GM18508 (cell line): ENCODE measurements at regions not wholly inside any gene's neighbourhood (a gene's known extent, or its start where the extent isn't known, plus 50 kb on each side); places are given as distances from the start of the nearest gene placed in this dataset.
"Not testable (repeated sequence)": the region's sequence is repeated elsewhere in the genome, so short reads cannot be mapped to it uniquely, and the experiment has no call there.

Source experiments
- ATAC-seq: cut with Tn5 transposase; IDR thresholded peaks from one replicate; pipeline ENCODE4 v1.9.1; 2021; ENCODE audit warnings: moderate number of reproducible peaks; ENCODE audit not compliant: insufficient read depth, unreplicated experiment

- no peak for ATAC-seq
Measured at GRCh38 chr20:29319725-29320124, 1937.7 kb upstream of the DEFB115 start.

DNA sequence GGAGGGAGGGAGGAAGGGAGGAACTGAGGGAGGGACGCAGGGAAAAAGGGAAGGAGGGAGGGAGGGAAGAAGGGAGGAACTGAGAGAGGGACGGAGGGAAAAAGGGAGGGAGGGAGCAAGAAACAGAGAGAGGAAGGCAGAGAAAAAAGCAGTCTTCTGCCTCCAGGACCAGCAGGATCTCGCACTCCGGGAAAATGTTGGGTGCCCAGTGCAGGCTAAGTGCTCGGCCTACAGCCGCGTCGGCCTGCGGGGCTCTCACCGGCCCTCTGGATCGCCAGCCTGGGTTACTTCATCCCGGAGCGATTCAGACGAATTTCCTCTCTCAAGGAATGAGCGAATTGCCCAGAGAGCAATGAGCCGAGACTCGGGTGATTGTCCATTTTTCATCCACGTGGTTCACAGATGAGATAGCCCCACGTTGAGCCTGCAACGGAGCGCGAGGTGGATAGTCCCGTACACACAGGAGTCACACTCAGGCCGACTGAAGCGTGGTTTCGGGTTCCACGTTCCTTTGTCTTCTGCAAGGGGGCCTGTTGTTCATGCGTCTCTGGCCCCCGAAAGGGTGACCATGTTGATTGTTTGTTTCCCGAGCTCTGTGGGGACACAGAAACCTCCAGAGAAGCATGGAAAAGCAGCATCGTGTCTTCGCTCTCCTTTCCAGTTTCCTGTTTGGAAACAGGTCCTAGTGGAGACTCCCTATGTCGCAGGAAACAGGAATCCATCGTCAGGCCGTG lies 1937.1 kb upstream of the DEFB115 start:
- ATAC-seq: not testable (repeated sequence)

GRCh38 chr20:29323631-29324515 lies 1933.6 kb upstream of the DEFB115 start:
- ATAC-seq: not testable (repeated sequence)

DNA sequence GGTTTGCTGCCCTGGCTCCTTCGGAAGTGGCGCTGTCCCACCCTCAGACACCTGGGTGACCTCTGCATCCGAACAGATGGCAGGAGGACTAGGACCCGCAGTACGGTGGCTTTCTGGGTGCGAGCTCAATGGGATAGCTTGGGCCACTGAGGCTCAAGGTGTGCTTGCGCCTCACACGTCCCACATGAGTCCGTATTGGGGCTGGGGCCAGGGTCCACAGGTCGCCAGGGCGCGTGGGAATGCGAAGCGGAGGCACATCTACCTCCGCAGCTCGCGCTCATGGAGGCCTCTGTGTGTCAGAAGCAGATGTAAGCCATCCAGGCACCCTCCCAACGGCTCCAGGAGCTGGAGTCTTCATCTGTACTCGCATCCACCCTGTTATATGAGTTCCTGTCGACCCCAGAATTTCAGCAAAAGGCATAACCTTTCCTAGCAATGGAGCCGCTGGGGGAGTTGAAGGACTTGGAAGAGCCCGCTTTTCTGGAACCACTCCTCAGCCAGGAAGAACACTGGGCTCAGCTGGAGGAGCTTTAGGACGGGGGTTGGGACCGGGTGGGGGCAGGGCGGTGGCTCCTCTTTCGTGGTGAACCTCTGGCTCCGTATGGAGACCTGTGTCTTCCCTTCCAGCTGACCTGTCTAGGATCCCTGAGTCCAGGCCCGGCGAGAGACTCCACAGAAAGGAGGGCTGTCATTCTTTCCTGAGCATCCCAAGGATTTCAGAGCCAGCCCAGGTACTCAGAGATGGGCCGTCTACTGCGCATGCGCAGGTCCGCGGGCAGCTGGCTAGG lies 1932.8 kb upstream of the DEFB115 start:
- ATAC-seq: not testable (repeated sequence)

- no peak for ATAC-seq
Measured at GRCh38 chr20:29325304-29325640, 1932.2 kb upstream of the DEFB115 start.

- ATAC-seq: not testable (repeated sequence)
Measured at GRCh38 chr20:29325781-29326180, 1931.7 kb upstream of the DEFB115 start.

DNA sequence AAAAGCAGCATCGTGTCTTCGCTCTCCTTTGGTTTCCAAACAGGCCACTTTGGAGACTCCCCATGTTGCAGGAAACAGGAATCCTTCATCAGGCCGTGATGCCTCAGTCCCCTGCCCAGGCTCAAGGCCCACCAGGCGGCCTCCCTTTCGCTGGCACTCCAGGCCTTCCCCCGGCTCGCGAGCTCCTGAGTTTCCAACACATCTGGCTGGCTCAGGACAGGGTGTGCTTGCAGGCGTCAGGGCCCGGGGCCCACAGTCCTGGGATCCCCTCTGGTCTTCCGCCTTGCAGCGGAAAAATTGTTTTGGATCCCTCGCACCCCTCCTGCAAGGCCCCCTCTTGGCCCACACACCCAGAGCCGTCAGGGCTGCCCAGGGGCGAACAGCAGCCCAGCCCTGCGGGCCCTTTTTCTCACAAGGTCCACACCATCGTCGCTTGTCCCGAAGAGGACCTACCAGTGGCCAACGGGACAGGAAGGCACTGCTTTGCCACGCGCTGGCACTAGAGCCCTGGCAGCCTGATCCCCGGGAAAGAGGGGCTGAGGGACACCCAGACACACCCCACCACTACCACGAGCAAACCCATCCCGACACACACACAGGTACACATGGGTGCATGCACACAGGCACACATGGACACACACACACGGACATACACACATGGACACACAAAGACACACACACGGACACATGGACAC lies 1930.9 kb upstream of the DEFB115 start:
- ATAC-seq: no peak

DNA sequence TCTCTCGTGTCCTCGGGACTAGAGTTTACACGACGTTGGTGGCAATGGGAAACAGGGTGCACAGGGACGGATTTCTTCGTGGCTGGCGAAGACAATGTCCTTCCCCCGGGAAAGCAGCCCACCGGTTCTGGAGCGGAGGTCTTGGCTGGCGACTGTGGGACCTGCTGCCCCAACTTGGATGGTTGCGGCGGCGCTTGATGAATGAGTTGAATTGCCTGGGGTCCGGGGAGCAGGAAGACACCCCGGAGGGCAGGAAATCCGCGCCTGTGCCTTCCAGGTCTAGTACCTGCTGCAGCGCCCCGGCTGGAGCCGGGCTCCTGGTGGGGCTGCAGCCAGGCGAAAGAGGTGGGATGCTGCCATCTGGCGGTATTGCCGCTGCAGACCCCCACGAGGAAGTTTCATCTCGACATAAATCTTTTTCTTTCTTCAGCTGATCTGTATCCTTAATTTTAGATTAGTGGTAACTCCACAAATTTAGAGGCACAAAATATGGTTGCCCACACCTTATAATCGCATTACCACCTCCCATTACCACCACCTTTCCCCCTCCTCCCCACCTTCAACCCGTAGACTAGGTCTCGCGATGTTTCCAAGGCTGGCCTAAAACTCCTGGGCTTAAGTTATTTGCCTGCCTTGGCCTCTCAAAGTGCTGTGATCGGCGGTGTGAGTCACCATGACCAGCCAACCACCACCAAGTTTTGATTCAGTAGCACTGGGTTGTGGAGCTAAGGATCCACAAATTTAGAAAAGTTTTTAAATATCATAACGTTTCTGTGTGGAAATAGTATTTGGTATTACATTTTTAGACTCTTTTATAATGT lies 1929.7 kb upstream of the DEFB115 start:
- ATAC-seq: not testable (repeated sequence)

DNA sequence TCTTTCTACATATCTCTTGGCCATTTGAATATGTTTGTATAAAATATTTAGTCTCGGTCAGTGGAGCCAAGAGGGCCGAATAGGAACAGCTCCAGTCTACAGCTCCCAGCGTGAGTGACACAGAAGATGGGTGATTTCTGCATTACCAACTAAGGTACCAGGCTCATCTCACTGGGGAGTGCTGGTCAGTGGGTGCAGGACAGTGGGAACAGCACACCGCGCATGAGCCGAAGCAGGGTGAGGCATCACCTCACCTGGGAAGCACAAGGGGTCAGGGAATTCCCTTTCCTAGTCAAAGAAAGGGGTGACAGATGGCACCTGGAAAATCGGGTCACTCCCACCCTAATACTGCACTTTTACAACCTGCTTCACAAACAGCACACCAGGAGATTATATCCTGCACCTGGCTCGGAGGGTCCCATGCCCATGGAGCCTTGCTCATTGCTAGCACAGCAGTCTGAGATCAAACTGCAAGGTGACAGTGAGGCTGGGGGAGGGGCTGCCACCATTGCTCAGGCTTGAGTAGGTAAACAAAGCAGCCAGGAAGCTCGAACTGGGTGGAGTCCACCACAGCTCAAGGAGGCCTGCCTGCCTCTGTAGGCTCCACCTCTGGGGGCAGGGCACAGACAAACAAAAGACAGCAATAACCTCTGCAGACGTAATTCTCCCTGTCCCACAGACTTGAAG lies 1926.9 kb upstream of the DEFB115 start:
- ATAC-seq: not testable (repeated sequence)

DNA sequence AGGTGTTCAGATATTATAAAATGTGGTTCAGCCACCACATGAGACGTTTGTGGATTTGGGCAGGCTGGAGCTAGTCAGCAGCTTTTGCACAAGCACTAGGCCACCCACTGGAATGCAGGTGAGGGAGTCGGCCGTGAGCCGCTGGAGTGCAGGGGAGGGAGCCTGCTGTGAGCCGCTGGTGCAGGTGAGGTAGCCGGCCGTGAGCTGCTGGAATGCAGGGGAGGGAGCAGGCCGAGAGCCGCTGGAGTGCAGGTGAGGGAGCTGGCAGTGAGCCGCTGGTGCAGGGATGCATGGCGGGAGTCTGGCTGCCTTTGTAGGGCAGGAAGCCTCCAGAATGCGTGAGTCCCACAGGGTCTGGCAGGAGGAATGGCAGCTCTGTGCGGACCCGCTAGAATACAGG lies 1907.6 kb upstream of the DEFB115 start:
- no peak for ATAC-seq

GRCh38 chr20:29375937-29376336 lies 1881.5 kb upstream of the DEFB115 start:
- ATAC-seq: not testable (repeated sequence)

DNA sequence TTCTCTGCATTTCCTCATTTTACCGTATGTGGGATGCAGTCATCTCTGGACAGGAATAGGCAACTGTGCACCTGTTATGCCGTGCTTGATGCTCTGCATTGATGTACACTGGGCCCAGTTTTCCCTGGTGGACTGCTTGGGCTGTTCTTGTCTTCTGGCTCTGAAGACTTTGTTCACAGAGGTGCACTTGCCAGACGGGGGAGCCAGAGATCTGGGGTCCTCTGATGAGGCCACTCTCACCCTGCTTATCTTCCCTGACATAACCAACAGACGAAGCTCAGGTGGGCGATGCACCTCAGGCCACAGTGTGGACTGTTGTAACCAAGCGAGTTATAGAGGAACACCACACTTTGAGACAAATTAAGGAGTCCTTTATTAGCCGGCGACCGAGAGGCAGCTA lies 1864.6 kb upstream of the DEFB115 start:
- not testable (repeated sequence) for ATAC-seq

DNA sequence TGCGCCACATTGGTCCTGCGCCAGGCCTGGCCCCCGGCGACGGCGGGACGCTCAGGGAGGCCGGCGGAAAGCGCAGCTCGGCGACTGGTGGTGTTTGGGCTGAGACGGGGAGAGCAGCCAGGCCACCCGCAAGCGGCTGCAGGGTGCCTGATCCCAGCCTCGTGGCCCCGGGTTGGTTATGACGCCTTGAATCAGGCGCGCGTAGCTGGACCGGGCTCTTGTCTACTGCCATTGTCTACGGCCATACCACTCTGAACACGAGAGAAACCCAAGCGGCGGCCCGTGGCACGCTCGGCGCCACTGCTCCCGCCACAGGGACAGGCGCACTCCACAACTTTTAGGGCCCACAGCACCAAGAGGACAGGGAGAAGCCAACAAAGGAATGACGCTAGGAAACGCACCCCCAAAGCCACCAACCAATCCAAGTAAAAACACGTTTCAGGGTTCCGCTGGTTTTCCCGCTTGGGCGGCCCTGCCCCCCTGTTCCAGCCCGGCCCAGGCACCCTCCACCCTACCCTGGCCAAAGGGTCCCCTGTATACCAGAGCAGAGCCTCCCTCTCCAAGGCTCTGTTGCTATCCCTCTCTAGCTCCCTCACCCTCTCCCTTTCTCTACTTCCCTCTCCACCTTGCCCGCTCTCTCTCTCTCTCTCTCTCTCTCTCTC lies 1849.3 kb upstream of the DEFB115 start:
- no peak for ATAC-seq

DNA sequence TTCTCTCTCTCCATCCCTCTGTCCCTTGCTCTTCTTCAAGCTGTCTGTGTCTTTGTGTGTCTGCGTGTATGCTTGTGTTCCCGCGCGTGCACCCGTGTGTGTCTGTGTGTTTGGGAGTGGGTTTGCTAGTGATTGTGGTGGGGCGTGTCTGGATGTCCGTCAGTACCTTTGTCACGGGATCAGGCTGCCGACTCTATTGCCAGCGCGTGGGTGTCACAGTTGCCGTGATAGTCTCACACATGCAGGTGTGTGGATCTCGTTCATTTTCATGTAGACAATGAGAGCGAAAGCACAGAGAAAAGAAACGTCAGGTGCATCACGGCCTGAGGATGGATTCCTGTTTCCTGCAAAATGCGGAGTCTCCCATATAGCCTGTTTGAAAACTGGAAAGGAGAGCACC lies 1848.8 kb upstream of the DEFB115 start:
- not testable (repeated sequence) for ATAC-seq

- not testable (repeated sequence) for ATAC-seq
Measured at GRCh38 chr20:29409160-29409689, 1848.2 kb upstream of the DEFB115 start.

DNA sequence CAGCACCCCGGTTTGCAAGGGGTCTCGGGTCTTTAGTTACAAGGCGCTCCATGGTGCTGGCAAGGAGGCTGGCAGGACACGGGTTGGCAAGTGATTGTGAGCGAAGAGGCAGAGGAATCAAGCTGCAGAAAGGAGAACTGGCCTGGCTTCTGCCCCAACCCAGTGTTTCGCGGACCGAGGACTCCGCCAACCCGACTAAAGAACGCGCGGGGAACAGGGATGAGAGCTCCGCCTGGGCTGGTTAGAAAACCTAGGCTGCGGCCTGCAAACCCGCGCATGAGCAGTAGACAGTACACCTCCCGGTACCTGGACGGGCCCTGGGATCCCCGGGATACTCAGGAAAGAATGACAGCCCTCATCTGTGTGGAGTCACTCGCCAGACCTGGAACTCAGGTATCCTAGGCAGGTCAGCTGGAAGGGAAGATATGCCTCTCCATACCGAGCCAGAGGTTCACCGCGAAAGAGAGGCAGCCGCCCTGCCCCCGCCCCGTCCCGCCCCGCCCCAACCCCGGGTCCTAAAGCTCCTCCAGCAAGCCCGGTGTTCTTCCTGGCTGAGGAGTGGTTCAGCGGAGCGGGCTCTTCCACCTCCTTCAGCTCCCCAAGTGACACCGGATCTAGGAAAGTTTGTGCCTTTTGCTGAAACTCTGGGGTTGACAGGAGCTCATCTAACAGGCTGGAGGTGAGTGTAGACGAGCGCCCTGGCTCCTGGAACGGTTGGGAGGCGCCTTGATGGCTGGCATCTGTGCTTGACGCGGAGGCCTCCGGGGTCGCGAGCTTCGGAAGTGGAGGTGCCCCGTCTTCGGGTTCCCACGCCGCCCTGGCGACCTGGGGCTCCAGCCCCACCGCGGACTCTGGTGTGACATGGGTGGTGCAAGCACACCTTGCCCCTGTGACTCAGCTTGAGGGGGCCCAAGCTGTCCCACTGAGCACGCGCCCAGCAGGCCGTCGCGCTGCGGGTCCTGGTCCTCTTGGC lies 1847.3 kb upstream of the DEFB115 start:
- ATAC-seq: no peak
